ENCODE measurements at regions not wholly inside any gene's neighbourhood (a gene's known extent, or its start where the extent isn't known, plus 50 kb on each side); places are given as distances from the start of the nearest gene placed in this dataset.

DNA sequence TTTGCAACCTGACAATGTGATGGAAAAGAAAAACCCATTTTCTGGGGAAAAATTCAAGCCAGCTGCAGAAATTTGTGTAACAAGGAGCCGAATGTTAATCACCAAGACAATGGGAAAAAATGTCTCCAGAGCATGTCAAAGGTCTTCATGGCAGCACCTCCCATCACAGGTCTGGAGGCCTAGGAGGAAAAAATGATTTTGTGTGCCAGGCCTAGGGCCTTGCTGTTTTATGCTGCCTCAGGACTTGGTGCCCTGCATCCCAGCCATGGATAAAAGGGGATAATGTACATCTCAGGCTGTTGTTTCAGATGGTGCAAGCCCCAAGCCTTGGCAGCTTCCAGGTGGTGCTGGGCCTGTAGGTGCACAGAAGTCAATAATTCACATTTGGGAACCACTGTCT is 747.7 kb downstream of the C6orf118 start:
- TF ChIP-seq SMC3 (IDR thresholded peaks at IDR 0.05; ENCODE audit: low read depth, low read length), result no peak
- TF ChIP-seq, protein P1, sequence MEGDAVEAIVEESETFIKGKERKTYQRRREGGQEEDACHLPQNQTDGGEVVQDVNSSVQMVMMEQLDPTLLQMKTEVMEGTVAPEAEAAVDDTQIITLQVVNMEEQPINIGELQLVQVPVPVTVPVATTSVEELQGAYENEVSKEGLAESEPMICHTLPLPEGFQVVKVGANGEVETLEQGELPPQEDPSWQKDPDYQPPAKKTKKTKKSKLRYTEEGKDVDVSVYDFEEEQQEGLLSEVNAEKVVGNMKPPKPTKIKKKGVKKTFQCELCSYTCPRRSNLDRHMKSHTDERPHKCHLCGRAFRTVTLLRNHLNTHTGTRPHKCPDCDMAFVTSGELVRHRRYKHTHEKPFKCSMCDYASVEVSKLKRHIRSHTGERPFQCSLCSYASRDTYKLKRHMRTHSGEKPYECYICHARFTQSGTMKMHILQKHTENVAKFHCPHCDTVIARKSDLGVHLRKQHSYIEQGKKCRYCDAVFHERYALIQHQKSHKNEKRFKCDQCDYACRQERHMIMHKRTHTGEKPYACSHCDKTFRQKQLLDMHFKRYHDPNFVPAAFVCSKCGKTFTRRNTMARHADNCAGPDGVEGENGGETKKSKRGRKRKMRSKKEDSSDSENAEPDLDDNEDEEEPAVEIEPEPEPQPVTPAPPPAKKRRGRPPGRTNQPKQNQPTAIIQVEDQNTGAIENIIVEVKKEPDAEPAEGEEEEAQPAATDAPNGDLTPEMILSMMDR (conservative IDR thresholded peaks at IDR 0.05; ENCODE audit: low read depth, low read length), result no peak

All from IMR-90 (cell line).